ENCODE measurements at regions not wholly inside any gene's neighbourhood (a gene's known extent, or its start where the extent isn't known, plus 50 kb on each side); places are given as distances from the start of the nearest gene placed in this dataset.

GRCh38 chr14:54331516-54331915 lies 65.3 kb upstream of the CDKN3 start:
- peaks cover 27% of the 10 kb centered on the region for H3K27me3 Mint-ChIP-seq

GRCh38 chr14:54332490-54332889 lies 64.3 kb upstream of the CDKN3 start:
- H3K4me1 Mint-ChIP-seq (ENCODE audit: unreplicated experiment): peaks cover 19% of the 10 kb centered on the region
- no peaks in the 10 kb centered on the region for H3K9me3 Mint-ChIP-seq

More at GRCh38 chr14:54331516-54331915, 65.3 kb upstream of the CDKN3 start:
- Mint-ChIP-seq H3K4me1 (ENCODE audit: unreplicated experiment) (peaks cover 13% of the 10 kb centered on the region), H3K36me3 (no peaks in the 10 kb centered on the region), H3K27ac (no peak overlapping the region), H3K9me3 (no peaks in the 10 kb centered on the region), H3K4me3 (no peak overlapping the region)
- no peak for DNase-seq (ENCODE audit: extremely low spot score, unreplicated experiment)
- TF ChIP-seq, protein P1, sequence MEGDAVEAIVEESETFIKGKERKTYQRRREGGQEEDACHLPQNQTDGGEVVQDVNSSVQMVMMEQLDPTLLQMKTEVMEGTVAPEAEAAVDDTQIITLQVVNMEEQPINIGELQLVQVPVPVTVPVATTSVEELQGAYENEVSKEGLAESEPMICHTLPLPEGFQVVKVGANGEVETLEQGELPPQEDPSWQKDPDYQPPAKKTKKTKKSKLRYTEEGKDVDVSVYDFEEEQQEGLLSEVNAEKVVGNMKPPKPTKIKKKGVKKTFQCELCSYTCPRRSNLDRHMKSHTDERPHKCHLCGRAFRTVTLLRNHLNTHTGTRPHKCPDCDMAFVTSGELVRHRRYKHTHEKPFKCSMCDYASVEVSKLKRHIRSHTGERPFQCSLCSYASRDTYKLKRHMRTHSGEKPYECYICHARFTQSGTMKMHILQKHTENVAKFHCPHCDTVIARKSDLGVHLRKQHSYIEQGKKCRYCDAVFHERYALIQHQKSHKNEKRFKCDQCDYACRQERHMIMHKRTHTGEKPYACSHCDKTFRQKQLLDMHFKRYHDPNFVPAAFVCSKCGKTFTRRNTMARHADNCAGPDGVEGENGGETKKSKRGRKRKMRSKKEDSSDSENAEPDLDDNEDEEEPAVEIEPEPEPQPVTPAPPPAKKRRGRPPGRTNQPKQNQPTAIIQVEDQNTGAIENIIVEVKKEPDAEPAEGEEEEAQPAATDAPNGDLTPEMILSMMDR (conservative IDR thresholded peaks at IDR 0.05): no peak

DNA sequence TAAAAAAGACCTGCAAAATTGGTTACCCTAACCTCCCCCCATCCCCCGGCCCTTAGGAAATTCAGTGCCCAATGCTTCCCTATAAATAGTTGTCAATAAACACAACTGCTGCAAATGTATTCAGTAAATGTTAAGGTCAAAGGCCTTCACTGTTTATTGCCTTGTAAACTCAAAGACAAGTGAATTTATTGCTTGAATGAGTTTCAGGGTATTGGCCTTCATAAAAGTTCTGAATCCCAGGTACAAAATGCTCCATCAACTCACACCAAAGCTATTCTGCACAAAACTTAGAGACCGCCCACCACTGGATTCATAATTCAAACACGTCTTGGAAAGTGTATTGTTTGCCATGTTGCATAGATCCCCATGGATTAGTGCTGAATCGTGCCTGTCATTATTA lies 63.3 kb upstream of the CDKN3 start:
- H3K27ac Mint-ChIP-seq: no peak overlapping the region
- no peaks in the 10 kb centered on the region for H3K9me3 Mint-ChIP-seq
- no peaks in the 10 kb centered on the region for H3K36me3 Mint-ChIP-seq
- no peak overlapping the region for H3K4me3 Mint-ChIP-seq
- H3K4me1 Mint-ChIP-seq (ENCODE audit: unreplicated experiment): peaks cover 24% of the 10 kb centered on the region
- H3K27me3 Mint-ChIP-seq: peaks cover 33% of the 10 kb centered on the region
- no peak for DNase-seq (ENCODE audit: extremely low spot score, unreplicated experiment)
- TF ChIP-seq, protein P1 (conservative IDR thresholded peaks at IDR 0.05): no peak

More at GRCh38 chr14:54332490-54332889, 64.3 kb upstream of the CDKN3 start:
- H3K27ac Mint-ChIP-seq: no peak overlapping the region
- H3K4me3 Mint-ChIP-seq: no peak overlapping the region
- TF ChIP-seq, protein P1 (conservative IDR thresholded peaks at IDR 0.05): no peak
- no peak for DNase-seq (ENCODE audit: extremely low spot score, unreplicated experiment)
- H3K36me3 Mint-ChIP-seq: no peaks in the 10 kb centered on the region
- peaks cover 33% of the 10 kb centered on the region for H3K27me3 Mint-ChIP-seq

DNA sequence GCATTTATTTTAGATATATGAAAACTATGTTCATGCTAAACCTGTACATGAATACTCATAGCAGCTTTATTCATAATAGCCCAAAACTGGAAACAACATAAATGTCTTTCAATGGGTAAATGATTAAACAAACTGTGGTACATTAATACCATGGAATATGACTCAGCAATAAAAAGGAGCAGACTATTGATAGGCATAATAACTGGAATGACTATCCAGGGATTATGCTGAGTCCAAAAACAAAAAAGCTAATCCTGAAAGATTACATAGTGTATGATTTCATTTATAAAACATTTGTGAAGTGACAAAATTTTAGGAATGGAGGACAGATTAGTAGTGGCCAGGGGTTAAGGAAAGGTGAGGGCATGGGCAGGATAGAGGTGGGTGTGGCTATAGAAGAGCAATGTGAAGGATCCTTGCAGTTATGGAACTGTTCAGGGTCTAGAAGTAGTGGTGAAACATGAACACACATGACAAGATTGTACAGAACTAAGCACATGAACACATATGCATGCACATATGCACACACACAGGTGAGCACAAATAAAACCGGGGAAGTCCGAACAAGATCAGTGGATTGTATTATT lies 61.1 kb upstream of the CDKN3 start:
- Mint-ChIP-seq H3K4me1 (ENCODE audit: unreplicated experiment) (peaks cover 18% of the 10 kb centered on the region), H3K27ac (no peak overlapping the region), H3K9me3 (no peaks in the 10 kb centered on the region), H3K27me3 (peaks cover 31% of the 10 kb centered on the region), H3K36me3 (no peaks in the 10 kb centered on the region), H3K4me3 (no peak overlapping the region)
- TF ChIP-seq, protein P1 (conservative IDR thresholded peaks at IDR 0.05): no peak
- DNase-seq (ENCODE audit: extremely low spot score, unreplicated experiment): no peak

GRCh38 chr14:54337314-54337713 lies 59.5 kb upstream of the CDKN3 start:
- H3K36me3 Mint-ChIP-seq: no peaks in the 10 kb centered on the region
- H3K4me1 Mint-ChIP-seq (ENCODE audit: unreplicated experiment): peaks cover 18% of the 10 kb centered on the region
- no peaks in the 10 kb centered on the region for H3K9me3 Mint-ChIP-seq
- TF ChIP-seq, protein P1 (conservative IDR thresholded peaks at IDR 0.05): no peak
- peaks cover 32% of the 10 kb centered on the region for H3K27me3 Mint-ChIP-seq
- no peak overlapping the region for H3K27ac Mint-ChIP-seq
- DNase-seq (ENCODE audit: extremely low spot score, unreplicated experiment): no peak
- peak overlapping the region; percentile 39 for H3K4me3 Mint-ChIP-seq
